OCI-LY3 (cell line): ENCODE measurements at regions not wholly inside any gene's neighbourhood (a gene's known extent, or its start where the extent isn't known, plus 50 kb on each side); places are given as distances from the start of the nearest gene placed in this dataset.

Source experiments
- CTCF ChIP-seq: fragments of 200-600, 300-600 bp; sonication (generic); IDR thresholded peaks from 2 replicates; pipeline ENCODE4 v1.5.1; 2014; ENCODE audit warnings: antibody characterized with exemption, low read length, low read depth
- EZH2phosphoT487 ChIP-seq: fragments of 200-600 bp; shearing (Covaris generic); IDR thresholded peaks from 2 replicates; pipeline ENCODE4 v1.6.1; 2018; ENCODE audit warnings: antibody characterized with exemption, mixed run types, low read depth

GRCh38 chr4:17197070-17197469 lies 298.6 kb upstream of the LDB2 start:
- no peak for TF ChIP-seq CTCF
- TF ChIP-seq EZH2phosphoT487 = no peak
